H1 (cell line): ENCODE measurements at regions not wholly inside any gene's neighbourhood (a gene's known extent, or its start where the extent isn't known, plus 50 kb on each side); places are given as distances from the start of the nearest gene placed in this dataset.

Experiments used
- GABPA ChIP-seq: IDR thresholded peaks from 2 replicates; pipeline ENCODE4 v1.6.1; 2011; ENCODE audit warnings: mild to moderate bottlenecking, low read length, moderate library complexity, borderline replicate concordance; ENCODE audit not compliant: insufficient read depth
- JUND ChIP-seq: IDR thresholded peaks from 2 replicates; pipeline ENCODE4 v1.6.1; 2011; ENCODE audit warnings: mild to moderate bottlenecking, improper control_type of control experiment, low read length
- YY1 ChIP-seq: IDR thresholded peaks from 2 replicates; pipeline ENCODE4 v1.6.1; 2011; ENCODE audit warnings: low read depth, mild to moderate bottlenecking, low read length
- TF ChIP-seq, protein P1 (sequence below), 3 experiments: IDR thresholded peaks; 1 replicate in 2 of 3; 2 replicates in 1 of 3; pipeline versions ENCODE4 v1.5.1 to v1.6.1; 2011; ENCODE audit warnings: low read length in 3 of 3, mild to moderate bottlenecking in 3 of 3, inconsistent platforms in 2 of 3, low read depth in 1 of 3, moderate library complexity in 1 of 3; ENCODE audit not compliant: insufficient read depth in 1 of 3; ENCODE audit errors: control extremely low read depth in 1 of 3

DNA sequence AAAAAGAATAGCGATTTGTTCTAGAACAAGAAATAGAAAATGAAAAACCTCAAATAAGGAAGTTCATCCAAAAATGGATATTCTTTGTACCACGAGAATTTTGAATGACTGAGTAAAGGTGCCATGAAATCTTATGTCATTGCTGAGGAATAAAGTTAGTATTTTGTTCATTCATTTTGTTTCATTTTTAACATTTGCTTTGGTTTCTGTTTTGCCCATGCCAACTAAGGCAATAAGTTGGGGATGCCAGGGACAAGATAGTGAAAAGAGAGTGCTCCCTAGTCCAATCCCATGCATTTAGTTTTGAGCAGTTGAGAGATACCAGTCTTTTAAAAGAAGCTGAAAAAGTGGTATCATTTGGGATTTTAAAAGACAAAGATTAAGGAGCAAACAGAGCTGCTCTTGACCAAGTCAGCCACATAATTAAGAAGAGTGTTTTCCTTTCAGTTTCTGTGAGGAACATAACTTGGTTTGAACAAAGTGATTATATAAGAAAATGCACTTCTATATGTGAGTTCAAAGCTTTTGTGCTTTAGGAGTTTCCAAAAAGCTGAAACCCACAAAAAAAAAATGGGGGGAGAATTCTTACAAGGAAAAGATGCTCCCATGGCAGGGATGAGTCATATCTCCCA, 201.4 kb downstream of the PLOD2 start:
- no peak for TF ChIP-seq GABPA
- TF ChIP-seq YY1, result no peak
- TF ChIP-seq, protein P1, sequence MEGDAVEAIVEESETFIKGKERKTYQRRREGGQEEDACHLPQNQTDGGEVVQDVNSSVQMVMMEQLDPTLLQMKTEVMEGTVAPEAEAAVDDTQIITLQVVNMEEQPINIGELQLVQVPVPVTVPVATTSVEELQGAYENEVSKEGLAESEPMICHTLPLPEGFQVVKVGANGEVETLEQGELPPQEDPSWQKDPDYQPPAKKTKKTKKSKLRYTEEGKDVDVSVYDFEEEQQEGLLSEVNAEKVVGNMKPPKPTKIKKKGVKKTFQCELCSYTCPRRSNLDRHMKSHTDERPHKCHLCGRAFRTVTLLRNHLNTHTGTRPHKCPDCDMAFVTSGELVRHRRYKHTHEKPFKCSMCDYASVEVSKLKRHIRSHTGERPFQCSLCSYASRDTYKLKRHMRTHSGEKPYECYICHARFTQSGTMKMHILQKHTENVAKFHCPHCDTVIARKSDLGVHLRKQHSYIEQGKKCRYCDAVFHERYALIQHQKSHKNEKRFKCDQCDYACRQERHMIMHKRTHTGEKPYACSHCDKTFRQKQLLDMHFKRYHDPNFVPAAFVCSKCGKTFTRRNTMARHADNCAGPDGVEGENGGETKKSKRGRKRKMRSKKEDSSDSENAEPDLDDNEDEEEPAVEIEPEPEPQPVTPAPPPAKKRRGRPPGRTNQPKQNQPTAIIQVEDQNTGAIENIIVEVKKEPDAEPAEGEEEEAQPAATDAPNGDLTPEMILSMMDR (IDR thresholded peaks at IDR 0.05; ENCODE audit: control extremely low read depth in 1 of 3, insufficient read depth in 1 of 3, low read depth in 1 of 3, low read length in 3 of 3), result no peak
- TF ChIP-seq JUND, result no peak
